ENCODE measurements at regions not wholly inside any gene's neighbourhood (a gene's known extent, or its start where the extent isn't known, plus 50 kb on each side); places are given as distances from the start of the nearest gene placed in this dataset.

GRCh38 chr6:88377976-88378568, 211.9 kb upstream of the CNR1 start:
- TF ChIP-seq POLR2A (IDR thresholded peaks at IDR 0.05; ENCODE audit: low read depth, low read length), result no peak
- no peak for TF ChIP-seq ATF2 (IDR thresholded peaks at IDR 0.05; ENCODE audit: low read length)
